ENCODE measurements at regions not wholly inside any gene's neighbourhood (a gene's known extent, or its start where the extent isn't known, plus 50 kb on each side); places are given as distances from the start of the nearest gene placed in this dataset.
"Not testable (repeated sequence)": the region's sequence is repeated elsewhere in the genome, so short reads cannot be mapped to it uniquely, and the experiment has no call there.

GRCh38 chr7:28891876-28892234 is 66.3 kb downstream of the TRIL start:
- TF ChIP-seq, protein P1, sequence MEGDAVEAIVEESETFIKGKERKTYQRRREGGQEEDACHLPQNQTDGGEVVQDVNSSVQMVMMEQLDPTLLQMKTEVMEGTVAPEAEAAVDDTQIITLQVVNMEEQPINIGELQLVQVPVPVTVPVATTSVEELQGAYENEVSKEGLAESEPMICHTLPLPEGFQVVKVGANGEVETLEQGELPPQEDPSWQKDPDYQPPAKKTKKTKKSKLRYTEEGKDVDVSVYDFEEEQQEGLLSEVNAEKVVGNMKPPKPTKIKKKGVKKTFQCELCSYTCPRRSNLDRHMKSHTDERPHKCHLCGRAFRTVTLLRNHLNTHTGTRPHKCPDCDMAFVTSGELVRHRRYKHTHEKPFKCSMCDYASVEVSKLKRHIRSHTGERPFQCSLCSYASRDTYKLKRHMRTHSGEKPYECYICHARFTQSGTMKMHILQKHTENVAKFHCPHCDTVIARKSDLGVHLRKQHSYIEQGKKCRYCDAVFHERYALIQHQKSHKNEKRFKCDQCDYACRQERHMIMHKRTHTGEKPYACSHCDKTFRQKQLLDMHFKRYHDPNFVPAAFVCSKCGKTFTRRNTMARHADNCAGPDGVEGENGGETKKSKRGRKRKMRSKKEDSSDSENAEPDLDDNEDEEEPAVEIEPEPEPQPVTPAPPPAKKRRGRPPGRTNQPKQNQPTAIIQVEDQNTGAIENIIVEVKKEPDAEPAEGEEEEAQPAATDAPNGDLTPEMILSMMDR (IDR thresholded peaks at IDR 0.05; ENCODE audit: poor library complexity) = not testable (repeated sequence)
- not testable (repeated sequence) for TF ChIP-seq EZH2phosphoT487 (IDR thresholded peaks at IDR 0.05; ENCODE audit: low read depth, severe bottlenecking, unreplicated experiment); EZH2 (IDR thresholded peaks at IDR 0.05; ENCODE audit: borderline replicate concordance)

Measured in hepatocyte (in vitro differentiated cells).